HepG2 (cell line): ENCODE measurements at regions not wholly inside any gene's neighbourhood (a gene's known extent, or its start where the extent isn't known, plus 50 kb on each side); places are given as distances from the start of the nearest gene placed in this dataset.

Experiments used
- ATAC-seq: fragments of 200-7000 bp; cut with Tn5 transposase; 3 replicates; pipeline ENCODE4 v1.9.1; 2020; ENCODE audit warnings: mild to moderate bottlenecking, moderate library complexity
- BruUV-seq: library from RNA; stranded (reverse); fragments of 400-500 nt; replicated peaks from 2 replicates; lab custom pipeline; 2021; lab: Mats Ljungman, UMichigan
- CTCF ChIA-PET: fragments of 300-600 bp; formaldehyde crosslinking; extraction: SDS; loops from one replicate; lab custom pipeline; 2021; ENCODE audit warnings: low total read pairs, inconsistent platforms, low intra/inter-chr PET ratio; lab: Yijun Ruan, JAX
- POLR2A ChIA-PET: fragments of 350-600 bp; sonication (Branson Sonifier 250); formaldehyde crosslinking; loops from one replicate; lab custom pipeline; 2020; ENCODE audit warnings: antibody characterized with exemption, inconsistent platforms; lab: Yijun Ruan, JAX
- DNase-seq: peaks from one replicate; pipeline ENCODE4 v3.0.0-alpha.2; 2015; ENCODE audit warnings: low spot score
- FAIRE-seq: peaks from 3 replicates; lab custom pipeline; 2011; peaks lifted over from hg19 to GRCh38; lab: Jason Lieb, UNC
- H2AFZ ChIP-seq: one replicate; pipeline ENCODE4 v1.6.1; 2011; ENCODE audit warnings: low read length, inconsistent platforms
- H3K27ac ChIP-seq: fragments of 300-600 bp; 3 replicates; pipeline ENCODE4 v1.8.0; 2011; ENCODE audit warnings: mixed run types, mild to moderate bottlenecking, mixed read lengths, low read length, inconsistent platforms; ENCODE audit not compliant: insufficient read depth; ENCODE audit errors: extremely low read length
- H3K27me3 ChIP-seq, 2 experiments: fragments of 200-600 bp in 1 of 2; 2 replicates in 1 of 2; 3 replicates in 1 of 2; pipeline versions ENCODE4 v1.6.0 to v1.8.0; 2011; ENCODE audit warnings: low read length in 2 of 2, mild to moderate bottlenecking in 2 of 2, moderate library complexity in 2 of 2, inconsistent platforms in 1 of 2; ENCODE audit not compliant: insufficient read depth in 2 of 2, control insufficient read depth in 1 of 2
- H3K36me3 ChIP-seq, 2 experiments: fragments of 200-600 bp in 1 of 2; replicated peaks in 1 of 2; 2 replicates in 1 of 2; 3 replicates in 1 of 2; pipeline versions ENCODE4 v1.5.1 to v1.8.0; 2011; ENCODE audit warnings: low read length in 2 of 2, inconsistent platforms in 1 of 2; ENCODE audit not compliant: insufficient read depth in 2 of 2, control insufficient read depth in 1 of 2
- H3K4me1 ChIP-seq: 2 replicates; pipeline ENCODE4 v1.5.1; 2012; ENCODE audit warnings: low read length, inconsistent platforms; ENCODE audit not compliant: insufficient read depth
- H3K4me2 ChIP-seq: 2 replicates; pipeline ENCODE4 v1.6.0; 2011; ENCODE audit warnings: low read depth, low read length, inconsistent platforms
- H3K4me3 ChIP-seq, 3 experiments: fragments of 200-600 bp in 1 of 3; sonication (generic), shearing (Covaris generic) in 1 of 3; replicated peaks in 1 of 3; 2 replicates each; pipeline ENCODE4 v1.5.1; 2011 to 2016; ENCODE audit warnings: low read length in 3 of 3, inconsistent platforms in 2 of 3, low read depth in 2 of 3, mild to moderate bottlenecking in 2 of 3, control low read depth in 1 of 3, mixed read lengths in 1 of 3; ENCODE audit not compliant: insufficient read depth in 1 of 3
- H3K79me2 ChIP-seq: one replicate; pipeline ENCODE4 v1.6.1; 2011; ENCODE audit warnings: low read length, inconsistent platforms; ENCODE audit not compliant: insufficient read depth
- H3K9ac ChIP-seq: 2 replicates; pipeline ENCODE4 v1.6.0; 2011; ENCODE audit warnings: mild to moderate bottlenecking, low read depth, low read length, inconsistent platforms; ENCODE audit not compliant: insufficient read depth
- H3K9me3 ChIP-seq: 2 replicates; pipeline ENCODE4 v1.5.1; 2012; ENCODE audit warnings: mild to moderate bottlenecking, low read length
- H4K20me1 ChIP-seq: 2 replicates; pipeline ENCODE4 v1.6.0; 2011; ENCODE audit warnings: inconsistent platforms, mild to moderate bottlenecking, low read length, moderate library complexity; ENCODE audit not compliant: insufficient read depth
- ARID2 ChIP-seq: sonication (generic); formaldehyde crosslinking; IDR thresholded peaks from 2 replicates; pipeline ENCODE4 v1.8.1; 2022; ENCODE audit warnings: mild to moderate bottlenecking, missing genetic modification reagents, borderline replicate concordance
- KLF15 ChIP-seq: sonication (generic); formaldehyde crosslinking; IDR thresholded peaks from 2 replicates; pipeline ENCODE4 v1.8.1; 2023; ENCODE audit warnings: borderline replicate concordance, mild to moderate bottlenecking, inconsistent platforms, missing genetic modification reagents, mixed read lengths
- POLR2A ChIP-seq, 2 experiments: IDR thresholded peaks; 2 replicates each; pipeline ENCODE4 v1.6.1; 2011; ENCODE audit warnings: low read depth in 2 of 2, low read length in 2 of 2, mild to moderate bottlenecking in 1 of 2, moderate library complexity in 1 of 2; ENCODE audit not compliant: insufficient read depth in 1 of 2
- RARG ChIP-seq: sonication (generic); formaldehyde crosslinking; IDR thresholded peaks from 2 replicates; pipeline ENCODE4 v1.4.0; 2020; ENCODE audit warnings: low read depth, mild to moderate bottlenecking, missing genetic modification reagents
- SNAI1 ChIP-seq: sonication (generic); formaldehyde crosslinking; IDR thresholded peaks from 2 replicates; pipeline ENCODE4 v1.5.0; 2020; ENCODE audit warnings: mild to moderate bottlenecking, missing genetic modification reagents, borderline replicate concordance
- ZNF446 ChIP-seq: sonication (generic); formaldehyde crosslinking; IDR thresholded peaks from 2 replicates; pipeline ENCODE4 v1.5.0; 2020; ENCODE audit warnings: mild to moderate bottlenecking, missing genetic modification reagents
- WGBS: methylation state at CpG from one replicate; pipeline ENCODE4 v1.1.6; 2017; ENCODE audit warnings: low lambda C conversion rate; 5-methylcytosine and 5-hydroxymethylcytosine counted together
- in situ Hi-C: cut with HindIII; loops from 2 replicates; pipeline ENCODE4 v1.10.0; 2017; ENCODE audit warnings: low pct_unique_long_range_greater_than_20kb; ENCODE audit not compliant: extremely low pct_ligation_motif_present
- intact Hi-C: fragments of 100-400 bp; cut with micrococcal nuclease; formaldehyde crosslinking; loops from one replicate; pipeline ENCODE4 v1.10.0; 2022; ENCODE audit not compliant: unreplicated experiment
- TF ChIP-seq, protein P1 (sequence below): IDR thresholded peaks from 2 replicates; pipeline ENCODE4 v1.6.1; 2016
- TF ChIP-seq, protein P2 (sequence below): sonication (generic); formaldehyde crosslinking; IDR thresholded peaks from 2 replicates; pipeline ENCODE4 v1.4.0; 2020; ENCODE audit warnings: mild to moderate bottlenecking, missing genetic modification reagents

DNA sequence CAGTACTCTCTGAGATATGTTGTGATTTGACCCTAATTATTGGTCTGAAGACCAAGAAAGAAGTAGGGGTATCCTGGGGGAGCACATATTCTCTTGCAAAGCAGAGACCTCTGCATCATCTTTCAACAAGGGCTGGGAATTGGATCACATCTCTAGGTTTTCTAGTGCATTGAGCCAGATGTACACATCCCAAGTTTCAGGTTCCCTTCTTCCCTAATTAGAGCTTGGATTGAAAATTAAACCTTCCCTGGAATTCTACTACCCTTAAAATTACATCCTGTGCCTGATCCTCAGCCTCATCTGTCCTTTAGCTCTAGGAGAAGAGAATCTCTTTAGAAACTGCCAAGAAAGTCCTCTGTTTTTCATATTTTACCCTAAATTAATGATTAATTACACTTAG is 839.6 kb downstream of the SLC6A15 start (continued):
- TF ChIP-seq, protein P1, sequence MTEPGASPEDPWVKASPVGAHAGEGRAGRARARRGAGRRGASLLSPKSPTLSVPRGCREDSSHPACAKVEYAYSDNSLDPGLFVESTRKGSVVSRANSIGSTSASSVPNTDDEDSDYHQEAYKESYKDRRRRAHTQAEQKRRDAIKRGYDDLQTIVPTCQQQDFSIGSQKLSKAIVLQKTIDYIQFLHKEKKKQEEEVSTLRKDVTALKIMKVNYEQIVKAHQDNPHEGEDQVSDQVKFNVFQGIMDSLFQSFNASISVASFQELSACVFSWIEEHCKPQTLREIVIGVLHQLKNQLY (CRISPR knock-in tag): no peak
- TF ChIP-seq KLF15 (CRISPR knock-in tag): no peak

DNA sequence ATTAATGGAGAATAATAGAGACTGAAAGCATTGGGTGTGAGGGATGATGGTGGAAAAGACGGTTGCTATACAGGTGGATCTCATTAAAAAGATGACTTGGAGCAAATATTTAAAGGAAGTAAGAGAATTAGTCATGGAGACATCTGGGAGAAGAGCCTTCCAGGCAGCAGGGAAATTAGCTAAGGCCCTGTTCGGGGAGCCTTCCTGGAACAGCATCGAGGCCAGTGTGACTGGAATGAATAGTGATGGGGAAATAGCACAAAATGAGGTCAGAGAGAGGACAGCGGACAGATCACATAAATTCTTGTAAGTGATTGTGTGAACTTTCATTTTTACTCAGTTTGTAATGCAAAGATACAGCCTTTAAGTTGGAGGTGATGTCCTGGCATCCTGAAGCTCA is 842.3 kb downstream of the SLC6A15 start:
- intact Hi-C loops (no loop called here), in situ Hi-C loops (no loop called here)
- TF ChIP-seq, protein P2, sequence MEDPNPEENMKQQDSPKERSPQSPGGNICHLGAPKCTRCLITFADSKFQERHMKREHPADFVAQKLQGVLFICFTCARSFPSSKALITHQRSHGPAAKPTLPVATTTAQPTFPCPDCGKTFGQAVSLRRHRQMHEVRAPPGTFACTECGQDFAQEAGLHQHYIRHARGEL (CRISPR knock-in tag): no peak
- TF ChIP-seq SNAI1 (CRISPR knock-in tag): no peak
- TF ChIP-seq ZNF446 (CRISPR knock-in tag): no peak
- TF ChIP-seq RARG (CRISPR knock-in tag): no peak
- no peak for TF ChIP-seq ARID2 (CRISPR knock-in tag)
- TF ChIP-seq POLR2A (IDR thresholded peaks at IDR 0.05; ENCODE audit: insufficient read depth in 1 of 2, low read depth in 2 of 2, low read length in 2 of 2): no peak

More for the DNA sequence above, 842.3 kb downstream of the SLC6A15 start:
- H3K4me3 ChIP-seq: no peak overlapping the region
- no peak overlapping the region for H2AFZ ChIP-seq
- no peaks in the 10 kb centered on the region for H3K36me3 ChIP-seq
- CTCF ChIA-PET: no interaction called here
- 3% methylated on average over 4 of the region's 4 CpGs for WGBS
- BruUV-seq: no TSS peak
- H3K9ac ChIP-seq: no peak overlapping the region
- DNase-seq (no peak), FAIRE-seq (no peak), ATAC-seq (no peak)
- no peaks in the 10 kb centered on the region for H3K79me2 ChIP-seq
- H3K27me3 ChIP-seq: no peaks in the 10 kb centered on the region
- H3K4me2 ChIP-seq: no peak overlapping the region
- H4K20me1 ChIP-seq: no peaks in the 10 kb centered on the region
- no peaks in the 10 kb centered on the region for H3K9me3 ChIP-seq
- POLR2A ChIA-PET: no interaction called here
- H3K4me1 ChIP-seq: no peaks in the 10 kb centered on the region
- H3K27ac ChIP-seq: no peak overlapping the region
